ENCODE measurements at regions not wholly inside any gene's neighbourhood (a gene's known extent, or its start where the extent isn't known, plus 50 kb on each side); places are given as distances from the start of the nearest gene placed in this dataset.

GRCh38 chr15:58235961-58236360, 97.8 kb downstream of the AQP9 start:
- no peak for DNase-seq (ENCODE audit: low read depth in 4 of 4, low spot score in 3 of 4)

GRCh38 chr15:58240191-58240932, 102.2 kb downstream of the AQP9 start:
- no peak for DNase-seq (ENCODE audit: low read depth in 4 of 4, low spot score in 3 of 4)

- DNase-seq (ENCODE audit: low read depth in 4 of 4, low spot score in 3 of 4): no peak
Measured at GRCh38 chr15:58241872-58242271, 103.7 kb downstream of the AQP9 start.

- no peak for DNase-seq (ENCODE audit: low read depth in 4 of 4, low spot score in 3 of 4)
Measured at GRCh38 chr15:58243070-58243469, 104.9 kb downstream of the AQP9 start.

- no peak for DNase-seq (ENCODE audit: low read depth in 4 of 4, low spot score in 3 of 4)
Measured at GRCh38 chr15:58244536-58244935, 106.4 kb downstream of the AQP9 start.

GRCh38 chr15:58246041-58246440, 107.9 kb downstream of the AQP9 start:
- no peak for DNase-seq (ENCODE audit: low read depth in 4 of 4, low spot score in 3 of 4)

- no peak for DNase-seq (ENCODE audit: low read depth in 4 of 4, low spot score in 3 of 4)
Measured at GRCh38 chr15:58247855-58248842, 110.0 kb downstream of the AQP9 start.

GRCh38 chr15:58249646-58250312, 111.6 kb downstream of the AQP9 start:
- DNase-seq (ENCODE audit: low read depth in 4 of 4, low spot score in 3 of 4): no peak

GRCh38 chr15:58252586-58253323, 114.6 kb downstream of the AQP9 start:
- no peak for DNase-seq (ENCODE audit: low read depth in 4 of 4, low spot score in 3 of 4)

GRCh38 chr15:58257776-58258325, 119.7 kb downstream of the AQP9 start:
- no peak for DNase-seq (ENCODE audit: low read depth in 4 of 4, low spot score in 3 of 4)

GRCh38 chr15:58258501-58259292, 120.5 kb downstream of the AQP9 start:
- DNase-seq (ENCODE audit: low read depth in 4 of 4, low spot score in 3 of 4): no peak

- DNase-seq (ENCODE audit: low read depth in 4 of 4, low spot score in 3 of 4): no peak
Measured at GRCh38 chr15:58260205-58260724, 122.1 kb downstream of the AQP9 start.

- DNase-seq (ENCODE audit: low read depth in 4 of 4, low spot score in 3 of 4): no peak
Measured at GRCh38 chr15:58260725-58261267, 122.6 kb downstream of the AQP9 start.

GRCh38 chr15:58261368-58261767, 123.2 kb downstream of the AQP9 start:
- no peak for DNase-seq (ENCODE audit: low read depth in 4 of 4, low spot score in 3 of 4)

- DNase-seq (ENCODE audit: low read depth in 4 of 4, low spot score in 3 of 4): no peak
Measured at GRCh38 chr15:58264053-58264971, 126.1 kb downstream of the AQP9 start.

GRCh38 chr15:58267051-58267450, 128.9 kb downstream of the AQP9 start:
- no peak for DNase-seq (ENCODE audit: low read depth in 4 of 4, low spot score in 3 of 4)

GRCh38 chr15:58268746-58269267, 130.6 kb downstream of the AQP9 start:
- DNase-seq (ENCODE audit: low read depth in 4 of 4, low spot score in 3 of 4): no peak

Measured in left renal pelvis (tissue), 4 donors.